Prostate gland (tissue), 2 donors: ENCODE measurements at regions not wholly inside any gene's neighbourhood (a gene's known extent, or its start where the extent isn't known, plus 50 kb on each side); places are given as distances from the start of the nearest gene placed in this dataset.

Source experiments
- POLR2AphosphoS5 ChIP-seq: sonication (generic); formaldehyde crosslinking; IDR thresholded peaks from one replicate; pipeline ENCODE4 v1.6.1; 2017; ENCODE audit warnings: antibody characterized with exemption
- TF ChIP-seq, protein P1 (sequence below), 4 experiments: fragments of 200-600 bp in 2 of 4; fragments of 450-650 bp in 2 of 4; sonication (generic) in 2 of 4; IDR thresholded peaks; 1 replicate in 3 of 4; 2 replicates in 1 of 4; pipeline ENCODE4 v1.5.1; 2016 to 2019; ENCODE audit warnings: antibody characterized with exemption in 4 of 4, mild to moderate bottlenecking in 2 of 4, moderate library complexity in 2 of 4

DNA sequence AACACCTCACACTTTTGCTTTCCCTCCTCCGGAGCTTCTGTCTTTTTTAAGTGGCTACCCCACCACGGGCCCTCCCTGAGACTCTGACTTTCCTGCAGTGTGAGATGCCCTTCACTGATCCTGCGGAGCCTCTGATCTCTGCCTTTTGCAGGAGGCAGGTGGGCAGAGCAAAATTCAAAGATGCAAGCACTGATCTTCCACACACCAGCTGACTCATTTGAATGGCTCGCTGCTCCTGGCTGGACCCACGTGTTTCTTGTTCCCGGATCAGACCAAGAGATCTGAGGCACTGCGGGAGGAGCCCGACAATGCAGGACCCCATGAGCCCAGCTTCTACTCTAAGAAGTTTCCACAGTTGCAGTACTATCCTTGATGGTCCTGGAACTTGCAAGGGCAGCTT lies 1607.9 kb upstream of the TENM3 start:
- TF ChIP-seq, protein P1, sequence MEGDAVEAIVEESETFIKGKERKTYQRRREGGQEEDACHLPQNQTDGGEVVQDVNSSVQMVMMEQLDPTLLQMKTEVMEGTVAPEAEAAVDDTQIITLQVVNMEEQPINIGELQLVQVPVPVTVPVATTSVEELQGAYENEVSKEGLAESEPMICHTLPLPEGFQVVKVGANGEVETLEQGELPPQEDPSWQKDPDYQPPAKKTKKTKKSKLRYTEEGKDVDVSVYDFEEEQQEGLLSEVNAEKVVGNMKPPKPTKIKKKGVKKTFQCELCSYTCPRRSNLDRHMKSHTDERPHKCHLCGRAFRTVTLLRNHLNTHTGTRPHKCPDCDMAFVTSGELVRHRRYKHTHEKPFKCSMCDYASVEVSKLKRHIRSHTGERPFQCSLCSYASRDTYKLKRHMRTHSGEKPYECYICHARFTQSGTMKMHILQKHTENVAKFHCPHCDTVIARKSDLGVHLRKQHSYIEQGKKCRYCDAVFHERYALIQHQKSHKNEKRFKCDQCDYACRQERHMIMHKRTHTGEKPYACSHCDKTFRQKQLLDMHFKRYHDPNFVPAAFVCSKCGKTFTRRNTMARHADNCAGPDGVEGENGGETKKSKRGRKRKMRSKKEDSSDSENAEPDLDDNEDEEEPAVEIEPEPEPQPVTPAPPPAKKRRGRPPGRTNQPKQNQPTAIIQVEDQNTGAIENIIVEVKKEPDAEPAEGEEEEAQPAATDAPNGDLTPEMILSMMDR (IDR thresholded peaks at IDR 0.05) = no peak
- no peak for TF ChIP-seq POLR2AphosphoS5
